ENCODE measurements at regions not wholly inside any gene's neighbourhood (a gene's known extent, or its start where the extent isn't known, plus 50 kb on each side); places are given as distances from the start of the nearest gene placed in this dataset.

DNA sequence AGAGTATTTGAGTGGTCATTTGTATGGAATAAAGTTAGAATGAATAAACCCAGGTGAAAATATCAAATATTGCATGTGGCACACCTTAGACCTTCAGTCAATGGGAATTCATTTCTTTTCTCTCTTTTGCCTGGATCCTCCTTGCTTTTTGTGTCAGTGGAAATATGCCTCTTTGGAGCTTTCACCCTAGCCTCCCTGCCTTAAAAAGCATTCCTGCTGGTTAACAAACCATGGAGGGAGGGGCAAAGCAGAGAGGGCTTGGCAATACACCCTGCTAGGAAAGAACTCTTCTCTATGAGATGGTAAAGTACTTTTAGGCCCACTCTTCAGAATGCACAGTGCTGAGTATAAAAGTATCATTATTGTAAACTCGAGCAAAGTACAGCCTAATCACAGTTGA is 383.7 kb downstream of the DMAC1 start:
- H3K4me1 ChIP-seq, result no peaks in the 10 kb centered on the region
- no peak overlapping the region for H3K27ac ChIP-seq
- H3K9me3 ChIP-seq, result no peaks in the 10 kb centered on the region
- DNase-seq (ENCODE audit: low spot score), result no peak
- TF ChIP-seq, protein P1, sequence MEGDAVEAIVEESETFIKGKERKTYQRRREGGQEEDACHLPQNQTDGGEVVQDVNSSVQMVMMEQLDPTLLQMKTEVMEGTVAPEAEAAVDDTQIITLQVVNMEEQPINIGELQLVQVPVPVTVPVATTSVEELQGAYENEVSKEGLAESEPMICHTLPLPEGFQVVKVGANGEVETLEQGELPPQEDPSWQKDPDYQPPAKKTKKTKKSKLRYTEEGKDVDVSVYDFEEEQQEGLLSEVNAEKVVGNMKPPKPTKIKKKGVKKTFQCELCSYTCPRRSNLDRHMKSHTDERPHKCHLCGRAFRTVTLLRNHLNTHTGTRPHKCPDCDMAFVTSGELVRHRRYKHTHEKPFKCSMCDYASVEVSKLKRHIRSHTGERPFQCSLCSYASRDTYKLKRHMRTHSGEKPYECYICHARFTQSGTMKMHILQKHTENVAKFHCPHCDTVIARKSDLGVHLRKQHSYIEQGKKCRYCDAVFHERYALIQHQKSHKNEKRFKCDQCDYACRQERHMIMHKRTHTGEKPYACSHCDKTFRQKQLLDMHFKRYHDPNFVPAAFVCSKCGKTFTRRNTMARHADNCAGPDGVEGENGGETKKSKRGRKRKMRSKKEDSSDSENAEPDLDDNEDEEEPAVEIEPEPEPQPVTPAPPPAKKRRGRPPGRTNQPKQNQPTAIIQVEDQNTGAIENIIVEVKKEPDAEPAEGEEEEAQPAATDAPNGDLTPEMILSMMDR (IDR thresholded peaks at IDR 0.05), result no peak
- H3K4me3 ChIP-seq, result no peak overlapping the region
- no peaks in the 10 kb centered on the region for H3K27me3 ChIP-seq
- no peaks in the 10 kb centered on the region for H3K36me3 ChIP-seq

- TF ChIP-seq, protein P1 (IDR thresholded peaks at IDR 0.05), result no peak
- no peak overlapping the region for H3K27ac ChIP-seq
- no peaks in the 10 kb centered on the region for H3K9me3 ChIP-seq
- H3K4me1 ChIP-seq, result no peaks in the 10 kb centered on the region
- no peak for DNase-seq (ENCODE audit: low spot score)
- no peaks in the 10 kb centered on the region for H3K36me3 ChIP-seq
- no peak overlapping the region for H3K4me3 ChIP-seq
- H3K27me3 ChIP-seq, result no peaks in the 10 kb centered on the region
These were observed 390.7 kb downstream of the DMAC1 start for GRCh38 chr9:7408845-7409244.

- TF ChIP-seq, protein P1 (IDR thresholded peaks at IDR 0.05), result no peak
- no peaks in the 10 kb centered on the region for H3K36me3 ChIP-seq
- no peaks in the 10 kb centered on the region for H3K9me3 ChIP-seq
- H3K27ac ChIP-seq, result no peak overlapping the region
- H3K27me3 ChIP-seq, result no peaks in the 10 kb centered on the region
- H3K4me1 ChIP-seq, result no peaks in the 10 kb centered on the region
- H3K4me3 ChIP-seq, result no peak overlapping the region
- DNase-seq (ENCODE audit: low spot score), result no peak
These were observed 392.3 kb downstream of the DMAC1 start for GRCh38 chr9:7407246-7407645.

DNA sequence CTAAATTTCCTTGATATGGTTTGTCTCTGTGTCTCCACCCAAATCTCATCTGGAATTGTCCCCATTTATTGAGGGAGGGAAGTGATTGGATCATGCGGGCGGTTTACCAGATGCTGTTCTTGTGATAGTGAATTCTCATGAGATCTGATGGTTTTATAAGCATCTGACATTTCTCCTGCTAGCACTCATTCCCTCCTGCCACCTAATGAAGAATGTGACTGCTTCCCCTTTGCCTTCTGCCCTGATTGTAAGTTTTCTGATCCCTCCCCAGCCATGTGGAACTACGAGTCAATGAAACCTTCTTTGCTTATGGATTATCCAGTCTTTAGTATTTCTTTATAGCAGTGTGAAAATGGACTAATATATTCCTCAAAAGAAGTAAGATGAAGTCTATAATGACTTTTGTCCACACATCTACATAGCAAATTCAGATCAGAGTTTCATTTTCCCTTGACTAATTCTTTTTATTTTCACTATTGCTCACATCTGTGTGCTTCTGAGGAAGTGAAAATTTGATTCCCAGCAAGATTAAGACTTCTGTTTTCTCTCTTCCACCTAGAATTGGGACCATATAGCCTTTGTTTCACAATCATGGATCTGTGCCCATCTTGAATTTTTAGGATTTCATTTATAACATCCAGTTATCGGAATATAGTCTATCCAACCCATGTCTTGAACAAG is 393.5 kb downstream of the DMAC1 start:
- Histone ChIP-seq H3K4me1 (no peaks in the 10 kb centered on the region), H3K27me3 (no peaks in the 10 kb centered on the region), H3K9me3 (no peaks in the 10 kb centered on the region), H3K27ac (no peak overlapping the region), H3K36me3 (no peaks in the 10 kb centered on the region), H3K4me3 (no peak overlapping the region)
- DNase-seq (ENCODE audit: low spot score), result no peak
- TF ChIP-seq, protein P1 (IDR thresholded peaks at IDR 0.05), result no peak

DNA sequence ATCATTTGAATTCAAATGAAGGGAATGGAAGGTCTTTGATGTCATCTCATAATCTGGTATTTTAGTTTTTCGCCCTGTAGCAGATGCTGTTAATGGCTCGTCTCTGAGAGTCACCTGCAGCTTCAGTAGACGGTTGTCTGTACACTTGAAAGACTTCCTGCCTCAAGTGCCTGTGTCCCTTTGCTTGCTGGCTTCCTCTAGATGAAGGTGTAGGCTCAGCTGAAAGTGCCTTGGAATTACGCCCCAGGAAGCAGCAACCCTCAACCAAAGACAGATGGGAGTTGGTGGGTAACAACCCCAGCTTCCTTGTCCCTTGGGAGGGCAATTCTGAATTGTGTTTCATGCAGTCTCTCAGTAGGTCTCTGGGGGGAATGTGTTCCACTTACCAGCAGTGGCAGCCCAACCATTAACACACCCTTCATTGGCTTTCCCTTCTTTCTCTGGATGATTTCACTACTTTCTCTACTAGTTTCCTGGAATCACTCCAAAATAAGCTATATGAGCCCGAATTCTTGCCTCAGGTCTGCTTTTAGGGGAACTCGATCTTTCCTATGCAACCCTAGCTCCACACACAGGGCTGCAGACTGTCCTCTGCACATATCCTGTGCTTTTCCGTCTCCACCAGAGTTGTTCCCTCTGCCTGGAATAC is 395.6 kb downstream of the DMAC1 start:
- Histone ChIP-seq H3K4me1 (no peaks in the 10 kb centered on the region), H3K36me3 (no peaks in the 10 kb centered on the region), H3K9me3 (no peaks in the 10 kb centered on the region), H3K27ac (no peak overlapping the region), H3K4me3 (no peak overlapping the region), H3K27me3 (no peaks in the 10 kb centered on the region)
- DNase-seq (ENCODE audit: low spot score), result no peak
- TF ChIP-seq, protein P1 (IDR thresholded peaks at IDR 0.05), result no peak

GRCh38 chr9:7403028-7403389 is 396.6 kb downstream of the DMAC1 start:
- no peak for DNase-seq (ENCODE audit: low spot score)
- Histone ChIP-seq H3K27ac (no peak overlapping the region), H3K36me3 (no peaks in the 10 kb centered on the region), H3K4me1 (no peaks in the 10 kb centered on the region), H3K9me3 (no peaks in the 10 kb centered on the region), H3K4me3 (no peak overlapping the region), H3K27me3 (no peaks in the 10 kb centered on the region)
- TF ChIP-seq, protein P1 (IDR thresholded peaks at IDR 0.05), result no peak
